ACHN (cell line): ENCODE measurements at regions not wholly inside any gene's neighbourhood (a gene's known extent, or its start where the extent isn't known, plus 50 kb on each side); places are given as distances from the start of the nearest gene placed in this dataset.
"Not testable (repeated sequence)": the region's sequence is repeated elsewhere in the genome, so short reads cannot be mapped to it uniquely, and the experiment has no call there.

Source experiments
- DNase-seq: peaks from one replicate; pipeline ENCODE4 v3.0.0-alpha.2; 2015
- in situ Hi-C: cut with HindIII; loops from 2 replicates; pipeline ENCODE4 v1.10.0; 2017; ENCODE audit warnings: low sequenced_read_pairs, low pct_ligation_motif_present, low pct_unique_long_range_greater_than_20kb

DNA sequence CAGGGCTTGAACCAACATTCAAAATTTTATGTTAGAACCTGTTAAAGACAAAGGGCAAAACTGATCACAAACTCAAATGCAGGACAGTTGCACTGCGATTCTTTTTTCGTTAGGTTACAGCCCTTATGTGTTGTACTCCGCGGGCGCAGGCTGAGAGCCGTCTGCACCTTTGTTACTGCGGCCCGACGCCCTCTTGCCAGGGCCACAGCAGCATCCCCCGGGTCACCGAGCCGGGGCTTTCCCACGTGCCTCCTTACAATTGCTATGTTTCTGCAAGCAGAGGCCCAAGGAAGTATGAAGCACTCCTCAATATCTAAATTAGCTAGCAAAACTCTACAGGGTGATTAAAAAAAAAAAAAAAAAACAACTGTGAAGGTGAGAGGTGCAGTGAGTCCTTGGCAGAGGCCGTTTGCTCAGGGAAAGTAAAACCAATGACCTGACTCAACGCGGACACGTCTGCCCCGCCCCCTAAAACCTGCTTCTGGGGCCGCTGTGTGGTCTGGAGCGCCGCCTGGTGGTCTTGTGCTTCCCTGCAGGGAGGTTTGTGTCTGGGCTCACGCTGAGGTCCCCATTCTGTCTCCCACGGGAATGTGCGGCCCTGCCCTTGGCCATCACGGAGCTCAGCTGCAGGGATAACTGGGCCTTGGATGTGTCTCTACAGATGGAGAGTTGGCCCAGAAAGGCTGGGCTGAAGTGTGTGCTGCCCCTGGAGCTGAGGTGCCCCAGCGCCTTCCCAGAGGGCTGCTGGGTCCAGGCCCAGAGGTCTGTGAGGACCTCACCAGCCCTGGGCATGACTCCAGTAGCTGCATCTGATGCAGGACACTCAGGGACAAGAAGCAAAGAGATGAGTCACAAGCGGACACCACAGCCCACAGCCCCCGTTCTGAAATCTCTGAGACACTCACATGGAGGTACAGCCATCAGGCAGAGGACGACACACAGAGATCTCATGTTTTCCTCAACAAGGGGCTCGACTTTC lies 418.5 kb downstream of the TMEM121 start:
- in situ Hi-C loops, result no loop called here
- DNase-seq, result peak; percentile 60

- in situ Hi-C loops, result no loop called here
- peak; percentile 6 for DNase-seq
Observed at GRCh38 chr14:105945896-105946295, 419.5 kb downstream of the TMEM121 start.

- in situ Hi-C loops, result no loop called here
- no peak for DNase-seq
Observed at GRCh38 chr14:105947599-105947998, 421.2 kb downstream of the TMEM121 start.

DNA sequence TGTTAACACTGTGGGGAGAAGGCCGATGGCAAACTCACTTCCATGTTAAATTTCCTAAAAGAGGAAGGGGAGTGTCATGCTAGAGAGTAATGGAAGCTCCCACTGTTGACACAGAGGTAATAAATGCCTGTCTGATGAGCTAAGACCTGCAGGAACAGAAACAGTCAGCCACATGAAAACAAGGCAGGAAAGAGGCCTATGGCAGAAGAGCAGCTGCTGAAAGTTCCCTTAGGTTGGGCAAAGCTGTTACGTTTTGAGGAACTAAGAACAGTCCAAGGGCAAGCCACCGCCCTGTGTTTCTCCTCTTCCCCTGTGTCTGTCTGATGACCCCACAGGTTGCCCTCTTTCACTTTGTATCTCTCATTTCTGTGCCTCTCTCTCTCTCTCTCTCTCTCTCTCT lies 422.6 kb downstream of the TMEM121 start:
- in situ Hi-C loops, DNase-seq: not testable (repeated sequence)

GRCh38 chr14:105950364-105950892 lies 424.0 kb downstream of the TMEM121 start:
- DNase-seq, in situ Hi-C loops: not testable (repeated sequence)

DNA sequence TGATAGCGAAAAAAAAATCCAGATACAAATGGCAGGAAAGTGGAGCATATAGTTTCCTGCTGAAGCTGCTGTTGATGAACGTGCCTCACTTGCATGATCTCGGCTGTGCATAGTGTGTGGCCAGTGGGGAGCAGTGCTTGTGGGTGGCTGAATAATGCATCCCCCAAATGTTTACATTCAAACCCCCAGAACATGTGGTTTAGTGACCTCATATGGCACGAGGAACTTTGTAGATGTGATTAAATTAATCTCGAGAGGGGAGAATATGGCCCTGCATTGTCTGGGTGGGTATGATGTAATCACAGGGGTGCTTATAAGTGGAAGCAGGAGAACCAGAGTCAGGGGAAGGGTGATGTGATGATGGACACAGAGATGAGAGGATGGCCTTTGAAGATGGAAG lies 425.0 kb downstream of the TMEM121 start:
- no peak for DNase-seq
- in situ Hi-C loops, result no loop called here

GRCh38 chr14:105952222-105952621 lies 425.8 kb downstream of the TMEM121 start:
- in situ Hi-C loops, result no loop called here
- no peak for DNase-seq

DNA sequence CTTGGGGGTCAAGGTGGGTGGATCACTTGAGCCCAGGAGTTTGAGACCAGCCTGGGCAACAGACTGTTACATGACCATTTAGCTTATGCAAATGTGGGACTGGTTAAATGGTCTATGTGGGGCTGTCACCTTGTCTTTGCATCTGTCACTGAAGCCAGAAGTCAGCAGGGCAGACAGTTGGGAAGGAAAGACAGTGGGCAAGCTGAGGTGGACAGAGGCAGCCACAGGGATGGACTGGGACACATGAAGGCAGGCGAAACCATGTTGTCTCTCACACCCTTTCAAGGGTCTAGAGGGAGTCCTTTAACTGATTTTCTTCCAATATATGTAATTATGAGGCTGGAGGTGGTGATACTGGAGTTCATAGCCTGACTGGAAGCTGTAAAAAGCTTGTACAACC lies 426.4 kb downstream of the TMEM121 start:
- in situ Hi-C loops, result no loop called here
- DNase-seq, result no peak

GRCh38 chr14:105961625-105962024 lies 435.2 kb downstream of the TMEM121 start:
- in situ Hi-C loops, DNase-seq: not testable (repeated sequence)

- DNase-seq, result no peak
- in situ Hi-C loops, result no loop called here
Observed at GRCh38 chr14:105962532-105962931, 436.1 kb downstream of the TMEM121 start.

DNA sequence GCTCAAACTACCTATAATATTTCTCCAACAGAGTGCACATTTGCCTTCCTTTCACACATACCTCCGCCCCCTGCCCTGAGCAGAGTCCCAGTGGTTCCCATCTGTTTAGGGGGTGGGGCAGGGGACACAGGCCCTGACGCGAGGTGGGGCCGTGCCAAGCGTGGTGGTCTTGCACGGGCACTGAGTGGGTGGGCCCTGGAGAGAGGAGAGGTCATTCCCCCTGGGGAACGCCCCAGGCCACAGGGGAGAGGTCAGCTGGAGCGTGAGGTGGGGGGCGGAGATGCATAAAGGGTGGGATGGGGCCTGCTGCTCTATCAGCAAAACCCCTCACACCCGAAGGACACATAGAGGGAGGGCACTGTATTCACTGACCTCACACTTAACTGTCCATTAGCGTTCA lies 441.9 kb downstream of the TMEM121 start:
- in situ Hi-C loops, result no loop called here
- DNase-seq, result no peak

DNA sequence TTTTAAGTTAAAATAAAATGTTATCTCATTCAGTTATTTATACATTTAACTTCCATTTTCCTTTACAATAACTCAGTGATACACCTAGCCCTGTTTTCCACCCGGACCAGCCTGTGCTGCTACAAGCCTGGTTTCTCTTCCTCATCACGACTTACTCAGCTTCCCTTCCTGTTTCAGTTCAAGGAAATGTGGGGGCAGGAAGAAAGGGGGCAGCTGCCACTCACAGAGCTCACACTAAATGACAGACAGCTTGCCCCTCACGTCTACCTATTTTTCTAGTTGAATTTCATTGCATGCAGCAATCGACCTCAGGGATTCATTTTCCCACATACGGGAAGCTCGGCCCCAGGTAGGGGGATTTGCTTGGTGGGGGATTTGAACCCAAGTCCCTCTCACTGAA lies 442.6 kb downstream of the TMEM121 start:
- not testable (repeated sequence) for DNase-seq

GRCh38 chr14:105970821-105971220 lies 444.4 kb downstream of the TMEM121 start:
- DNase-seq, result not testable (repeated sequence)

More for the DNA sequence above, 442.6 kb downstream of the TMEM121 start:
- in situ Hi-C loops, result not testable (repeated sequence)

GRCh38 chr14:105971593-105972500 lies 445.5 kb downstream of the TMEM121 start:
- in situ Hi-C loops, result no loop called here
- no peak for DNase-seq

More at GRCh38 chr14:105970821-105971220, 444.4 kb downstream of the TMEM121 start:
- in situ Hi-C loops, result not testable (repeated sequence)

- peak; percentile 19 for DNase-seq
- in situ Hi-C loops, result no loop called here
Observed at GRCh38 chr14:105974902-105975301, 448.5 kb downstream of the TMEM121 start.

DNA sequence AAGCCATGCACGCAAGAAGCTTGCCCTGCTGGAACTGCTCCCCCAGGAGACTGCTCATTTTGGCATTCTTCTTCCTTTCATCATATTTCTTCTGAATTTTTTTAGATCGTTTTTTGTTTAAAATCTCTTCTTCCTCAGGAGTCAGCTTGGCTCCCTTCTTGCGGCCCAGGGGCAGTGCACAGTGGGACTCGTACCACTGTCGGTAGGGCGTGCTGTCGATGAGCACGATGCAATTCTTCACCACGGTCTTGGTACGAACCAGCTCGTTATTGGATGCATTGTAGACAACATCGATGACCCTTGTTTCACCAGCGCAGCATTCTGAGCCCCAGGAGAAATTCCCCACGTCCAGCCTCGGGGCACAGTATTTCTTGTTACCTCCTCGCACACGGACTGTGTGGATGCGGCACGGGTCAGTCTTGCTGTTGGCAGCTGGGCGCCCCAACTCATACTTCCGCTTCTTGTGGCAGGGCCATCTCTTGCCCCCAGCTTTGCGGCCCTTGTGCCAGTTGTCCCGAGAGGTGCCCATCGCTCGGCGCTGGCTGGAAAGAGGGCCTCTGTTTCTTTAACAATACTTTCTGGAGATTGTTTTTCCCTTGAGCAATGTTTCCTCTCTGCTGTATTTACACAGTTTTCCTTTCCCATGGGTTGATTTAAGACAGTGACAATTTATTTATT lies 452.4 kb downstream of the TMEM121 start:
- no peak for DNase-seq
- in situ Hi-C loops, result no loop called here

- no peak for DNase-seq
- in situ Hi-C loops, result no loop called here
Observed at GRCh38 chr14:105979446-105979845, 453.1 kb downstream of the TMEM121 start.

DNA sequence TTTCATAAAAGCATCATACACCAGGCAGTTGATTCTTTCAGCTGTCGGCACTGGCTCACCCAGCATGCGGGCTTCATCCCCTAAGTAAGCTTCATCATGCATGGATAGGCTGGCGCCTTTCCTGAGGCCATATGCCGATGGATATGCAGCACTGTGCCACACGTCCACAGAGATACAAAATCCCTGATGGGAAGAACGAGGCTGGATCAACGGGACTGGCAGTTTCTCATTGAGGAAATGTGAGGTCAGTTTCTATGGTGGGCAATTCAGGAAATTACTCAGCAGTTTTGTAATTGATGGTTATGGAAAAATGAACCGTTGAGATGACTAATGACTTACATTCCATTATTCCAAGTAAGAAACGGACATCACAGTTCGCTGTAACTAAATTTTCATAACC lies 453.8 kb downstream of the TMEM121 start:
- no peak for DNase-seq
- in situ Hi-C loops, result no loop called here
